SU-DHL-6 (cell line): ENCODE measurements at regions not wholly inside any gene's neighbourhood (a gene's known extent, or its start where the extent isn't known, plus 50 kb on each side); places are given as distances from the start of the nearest gene placed in this dataset.

Experiments
- EZH2phosphoT487 ChIP-seq: fragments of 200-600 bp; sonication (generic), shearing (Covaris generic); conservative IDR thresholded peaks from 2 replicates; pipeline ENCODE4 v1.6.1; 2018; ENCODE audit warnings: mild to moderate bottlenecking, antibody characterized with exemption, low read length, moderate library complexity, mixed read lengths
- TF ChIP-seq, protein P1 (sequence below): fragments of 200-600 bp; sonication (generic); IDR thresholded peaks from one replicate; pipeline ENCODE4 v1.5.1; 2017; ENCODE audit warnings: antibody characterized with exemption, mild to moderate bottlenecking, low read length, moderate library complexity; ENCODE audit not compliant: insufficient read depth, poor library complexity, severe bottlenecking

DNA sequence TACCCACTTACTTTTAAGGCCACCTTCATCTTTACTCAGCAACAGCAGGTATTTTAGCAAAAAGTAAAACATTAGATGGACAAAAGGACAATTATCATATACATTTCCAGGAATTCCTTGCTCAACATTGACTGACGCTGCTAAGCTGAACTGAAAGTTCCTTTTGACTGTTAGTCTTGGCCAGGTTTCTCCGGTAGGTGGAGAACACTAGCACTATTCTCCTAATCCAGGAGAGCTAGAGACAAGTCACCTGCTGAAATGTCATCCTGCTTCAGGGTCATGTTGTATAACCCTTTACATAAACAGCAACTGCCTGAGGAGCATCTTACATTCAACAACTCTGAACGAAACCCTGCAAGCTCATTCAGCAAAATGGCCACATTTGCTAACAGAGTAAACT is 109.0 kb upstream of the ESRRG start:
- TF ChIP-seq, protein P1, sequence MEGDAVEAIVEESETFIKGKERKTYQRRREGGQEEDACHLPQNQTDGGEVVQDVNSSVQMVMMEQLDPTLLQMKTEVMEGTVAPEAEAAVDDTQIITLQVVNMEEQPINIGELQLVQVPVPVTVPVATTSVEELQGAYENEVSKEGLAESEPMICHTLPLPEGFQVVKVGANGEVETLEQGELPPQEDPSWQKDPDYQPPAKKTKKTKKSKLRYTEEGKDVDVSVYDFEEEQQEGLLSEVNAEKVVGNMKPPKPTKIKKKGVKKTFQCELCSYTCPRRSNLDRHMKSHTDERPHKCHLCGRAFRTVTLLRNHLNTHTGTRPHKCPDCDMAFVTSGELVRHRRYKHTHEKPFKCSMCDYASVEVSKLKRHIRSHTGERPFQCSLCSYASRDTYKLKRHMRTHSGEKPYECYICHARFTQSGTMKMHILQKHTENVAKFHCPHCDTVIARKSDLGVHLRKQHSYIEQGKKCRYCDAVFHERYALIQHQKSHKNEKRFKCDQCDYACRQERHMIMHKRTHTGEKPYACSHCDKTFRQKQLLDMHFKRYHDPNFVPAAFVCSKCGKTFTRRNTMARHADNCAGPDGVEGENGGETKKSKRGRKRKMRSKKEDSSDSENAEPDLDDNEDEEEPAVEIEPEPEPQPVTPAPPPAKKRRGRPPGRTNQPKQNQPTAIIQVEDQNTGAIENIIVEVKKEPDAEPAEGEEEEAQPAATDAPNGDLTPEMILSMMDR: no peak
- TF ChIP-seq EZH2phosphoT487: no peak
